OCI-LY7 (cell line): ENCODE measurements at regions not wholly inside any gene's neighbourhood (a gene's known extent, or its start where the extent isn't known, plus 50 kb on each side); places are given as distances from the start of the nearest gene placed in this dataset.

ENCODE experiments used
- CTCF ChIP-seq: fragments of 200-600 bp; sonication (generic); conservative IDR thresholded peaks from 2 replicates; pipeline ENCODE4 v1.5.1; 2014; ENCODE audit warnings: mild to moderate bottlenecking, antibody characterized with exemption, low read length, moderate library complexity, mixed read lengths
- EZH2phosphoT487 ChIP-seq: fragments of 200-600 bp; sonication (generic); IDR thresholded peaks from 2 replicates; pipeline ENCODE4 v1.6.1; 2018; ENCODE audit warnings: low read depth, borderline replicate concordance, mild to moderate bottlenecking, mixed run types, antibody characterized with exemption, low read length, moderate library complexity, mixed read lengths

GRCh38 chr4:134677209-134677814, 475.7 kb upstream of the PABPC4L start:
- TF ChIP-seq CTCF = no peak
- no peak for TF ChIP-seq EZH2phosphoT487
